Stimulated activated CD8-positive, alpha-beta memory T cell treated with anti-CD3 and anti-CD28 coated beads, Interleukin-2, amount 100 ng/mL, for 1 hour (primary cell): ENCODE measurements at regions not wholly inside any gene's neighbourhood (a gene's known extent, or its start where the extent isn't known, plus 50 kb on each side); places are given as distances from the start of the nearest gene placed in this dataset.

Source experiments
- DNase-seq, 2 donors: peaks; one replicate each; pipeline ENCODE4 v3.0.0-alpha.2; 2020; ENCODE audit warnings: low read depth in 2 of 2

DNA sequence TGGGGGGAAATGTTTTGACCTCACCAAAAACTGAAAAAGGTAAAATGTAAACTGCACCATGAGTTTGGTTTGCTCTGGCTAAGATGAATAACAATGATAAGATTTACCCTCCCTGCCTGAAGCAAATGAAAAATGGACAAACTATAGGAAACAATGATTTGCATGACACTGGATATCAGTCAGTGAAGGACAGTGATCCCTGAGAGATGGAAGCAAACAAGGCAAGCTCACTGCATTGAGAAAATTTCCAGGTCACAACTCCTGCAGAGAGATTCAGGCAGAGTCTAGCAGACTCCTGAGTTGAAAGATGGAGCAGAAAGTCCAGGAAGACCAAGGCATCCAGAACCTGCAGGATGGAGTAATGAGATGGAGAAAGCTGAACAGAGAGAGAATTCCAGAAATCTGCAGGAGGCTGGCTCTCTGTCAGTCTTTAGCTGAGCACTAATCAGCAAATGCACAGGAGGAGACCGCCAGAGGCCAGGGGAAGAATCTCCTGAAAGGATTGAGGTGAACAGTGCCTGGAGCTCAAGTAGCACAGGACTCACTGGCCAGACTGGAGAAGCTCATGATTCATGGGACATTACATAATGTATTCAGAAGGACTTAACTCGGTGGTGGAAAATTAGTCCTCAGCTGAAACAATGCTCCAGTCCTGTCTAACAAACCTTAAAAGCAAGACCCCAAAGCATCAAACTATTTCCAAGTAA is 51.2 kb upstream of the PALS2 start:
- DNase-seq: no peak
